H1 (cell line): ENCODE measurements at regions not wholly inside any gene's neighbourhood (a gene's known extent, or its start where the extent isn't known, plus 50 kb on each side); places are given as distances from the start of the nearest gene placed in this dataset.
A peak's percentile ranks its signal among the peaks of the same experiment; 100 is the strongest.

ENCODE experiments used
- CTCF ChIA-PET: fragments of 300-600 bp; sonication (Branson Sonifier 250); formaldehyde crosslinking; loops from one replicate; lab custom pipeline; 2021; ENCODE audit not compliant: partially characterized antibody; lab: Charles Lee
- POLR2A ChIA-PET: fragments of 300-600 bp; sonication (Branson Sonifier 250); formaldehyde crosslinking; loops from one replicate; lab custom pipeline; 2021; ENCODE audit warnings: inconsistent platforms; ENCODE audit not compliant: partially characterized antibody; lab: Charles Lee
- DNase-seq, 2 experiments: peaks; one replicate each; pipeline versions ENCODE4 v3.0.0 to v3.0.0-alpha.2; 2010 to 2022; ENCODE audit warnings: low spot score in 2 of 2, low read depth in 1 of 2, mixed read lengths in 1 of 2
- FAIRE-seq: peaks from 2 replicates; lab custom pipeline; 2011; peaks lifted over from hg19 to GRCh38; lab: Jason Lieb, UNC
- H2AFZ ChIP-seq: 2 replicates; pipeline ENCODE4 v1.8.1; 2012; ENCODE audit warnings: low read length, inconsistent platforms
- H2AK5ac ChIP-seq: 2 replicates; pipeline ENCODE4 v1.6.1; 2013; ENCODE audit warnings: low read depth, low read length
- H2BK120ac ChIP-seq: replicated peaks from 2 replicates; pipeline ENCODE3; 2013; ENCODE audit warnings: low read depth, low read length, inconsistent platforms
- H2BK12ac ChIP-seq: 2 replicates; pipeline ENCODE4 v1.6.1; 2013; ENCODE audit warnings: low read depth, low read length
- H2BK15ac ChIP-seq: 2 replicates; pipeline ENCODE4 v1.6.1; 2013; ENCODE audit warnings: low read length
- H2BK20ac ChIP-seq: 2 replicates; pipeline ENCODE4 v1.6.1; 2013; ENCODE audit warnings: low read length
- H2BK5ac ChIP-seq: 2 replicates; pipeline ENCODE4 v1.6.1; 2013; ENCODE audit warnings: low read depth, low read length
- H3K14ac ChIP-seq: 2 replicates; pipeline ENCODE4 v1.6.1; 2013; ENCODE audit warnings: inconsistent platforms; ENCODE audit not compliant: insufficient read length
- H3K18ac ChIP-seq: 2 replicates; pipeline ENCODE4 v1.6.1; 2013; ENCODE audit warnings: low read length; ENCODE audit errors: extremely low read depth
- H3K23ac ChIP-seq: 2 replicates; pipeline ENCODE4 v1.6.1; 2013; ENCODE audit warnings: inconsistent platforms; ENCODE audit not compliant: insufficient read length
- H3K23me2 ChIP-seq: 2 replicates; pipeline ENCODE4 v1.6.1; 2013; ENCODE audit warnings: low read depth, low read length
- H3K27ac ChIP-seq: 2 replicates; pipeline ENCODE4 v1.6.1; 2011; ENCODE audit warnings: low read depth, low read length, inconsistent platforms
- H3K27me3 ChIP-seq, 4 experiments: replicated peaks in 1 of 4; 1 replicate in 1 of 4; 2 replicates in 3 of 4; pipeline versions ENCODE4 v1.6.1 to v1.8.1; 2011 to 2013; ENCODE audit warnings: low read length in 3 of 4, mild to moderate bottlenecking in 3 of 4, inconsistent platforms in 2 of 4, mixed read lengths in 2 of 4, moderate library complexity in 1 of 4; ENCODE audit not compliant: control insufficient read depth in 3 of 4, insufficient read depth in 3 of 4; ENCODE audit errors: extremely low read depth in 1 of 4
- H3K36me3 ChIP-seq, 4 experiments: 2 replicates each; pipeline versions ENCODE4 v1.6.1 to v1.8.1; 2011 to 2013; ENCODE audit warnings: mild to moderate bottlenecking in 4 of 4, low read length in 3 of 4, moderate library complexity in 2 of 4, control low read depth in 1 of 4, inconsistent platforms in 1 of 4; ENCODE audit not compliant: insufficient read depth in 4 of 4, control insufficient read depth in 2 of 4
- H3K4ac ChIP-seq: replicated peaks from 2 replicates; pipeline ENCODE3; 2013; ENCODE audit warnings: low read length, low read depth, mixed read lengths, inconsistent platforms; ENCODE audit not compliant: insufficient read length
- H3K4me1 ChIP-seq, 4 experiments: replicated peaks in 1 of 4; 1 replicate in 1 of 4; 2 replicates in 3 of 4; pipeline versions ENCODE4 v1.6.1 to v1.8.1; 2011 to 2013; ENCODE audit warnings: low read length in 3 of 4, inconsistent platforms in 2 of 4, mixed read lengths in 1 of 4; ENCODE audit not compliant: insufficient read depth in 4 of 4, control insufficient read depth in 3 of 4
- H3K4me2 ChIP-seq, 2 experiments: 2 replicates each; pipeline versions ENCODE4 v1.6.1 to v1.8.1; 2011 to 2013; ENCODE audit warnings: low read depth in 2 of 2, low read length in 2 of 2, control low read depth in 1 of 2, inconsistent platforms in 1 of 2, mild to moderate bottlenecking in 1 of 2; ENCODE audit not compliant: insufficient read depth in 1 of 2
- H3K4me3 ChIP-seq, 4 experiments: fragments of 200-600, 300-600 bp in 1 of 4; sonication (generic), shearing (Covaris generic), sonication (Bioruptor Twin) in 1 of 4; 2 replicates each; pipeline versions ENCODE4 v1.5.1 to v1.8.1; 2011 to 2016; ENCODE audit warnings: low read length in 4 of 4, low read depth in 3 of 4, control low read depth in 2 of 4, inconsistent platforms in 2 of 4, mild to moderate bottlenecking in 2 of 4, mixed read lengths in 1 of 4, moderate library complexity in 1 of 4; ENCODE audit not compliant: insufficient read depth in 2 of 4; ENCODE audit errors: extremely low read depth in 1 of 4
- H3K56ac ChIP-seq: replicated peaks from 2 replicates; pipeline ENCODE3; 2013; ENCODE audit warnings: low read depth, mild to moderate bottlenecking, mixed read lengths, low read length, inconsistent platforms; ENCODE audit not compliant: insufficient read length
- H3K79me1 ChIP-seq: 2 replicates; pipeline ENCODE4 v1.6.1; 2013; ENCODE audit warnings: low read depth, low read length, control low read depth
- H3K79me2 ChIP-seq, 2 experiments: 2 replicates each; pipeline versions ENCODE4 v1.6.1 to v1.8.1; 2012 to 2013; ENCODE audit warnings: low read length in 2 of 2, mild to moderate bottlenecking in 2 of 2, inconsistent platforms in 1 of 2; ENCODE audit not compliant: insufficient read depth in 2 of 2, control insufficient read depth in 1 of 2
- H3K9ac ChIP-seq, 4 experiments: replicated peaks in 1 of 4; 1 replicate in 1 of 4; 2 replicates in 3 of 4; pipeline versions ENCODE4 v1.6.1 to v1.8.1; 2011 to 2013; ENCODE audit warnings: low read depth in 3 of 4, low read length in 3 of 4, control low read depth in 2 of 4, mild to moderate bottlenecking in 2 of 4, moderate library complexity in 2 of 4, inconsistent platforms in 1 of 4; ENCODE audit errors: extremely low read depth in 1 of 4
- H3K9me3 ChIP-seq, 2 experiments: 2 replicates each; pipeline versions ENCODE4 v1.6.1 to v1.8.1; 2012 to 2013; ENCODE audit warnings: mild to moderate bottlenecking in 2 of 2, moderate library complexity in 2 of 2, control low read depth in 1 of 2, inconsistent platforms in 1 of 2, low read depth in 1 of 2, low read length in 1 of 2, mixed read lengths in 1 of 2; ENCODE audit not compliant: insufficient read depth in 2 of 2
- H4K20me1 ChIP-seq, 2 experiments: replicated peaks in 1 of 2; 2 replicates each; pipeline versions ENCODE3 to v1.8.1; 2011 to 2013; ENCODE audit warnings: inconsistent platforms in 2 of 2, low read length in 2 of 2, mild to moderate bottlenecking in 1 of 2; ENCODE audit not compliant: insufficient read depth in 2 of 2, control insufficient read depth in 1 of 2
- H4K5ac ChIP-seq: 2 replicates; pipeline ENCODE4 v1.6.1; 2013; ENCODE audit warnings: low read length, low read depth, mixed read lengths, inconsistent platforms; ENCODE audit not compliant: insufficient read length
- H4K8ac ChIP-seq: 2 replicates; pipeline ENCODE4 v1.8.0; 2013; ENCODE audit warnings: mild to moderate bottlenecking, moderate library complexity, low read length, inconsistent platforms; ENCODE audit not compliant: insufficient read depth; ENCODE audit errors: extremely low read depth
- H4K91ac ChIP-seq: replicated peaks from 2 replicates; pipeline ENCODE3; 2013; ENCODE audit warnings: low read length, mixed read lengths, inconsistent platforms; ENCODE audit not compliant: insufficient read length
- ATF2 ChIP-seq: IDR thresholded peaks from 2 replicates; pipeline ENCODE4 v1.6.1; 2012; ENCODE audit warnings: low read length, inconsistent platforms
- CBX8 ChIP-seq: fragments of 300-800, 300-1000 bp; sonication (generic); IDR thresholded peaks from 2 replicates; pipeline ENCODE4 v1.7.1; 2016; ENCODE audit warnings: low read depth, low read length, borderline replicate concordance
- CHD2 ChIP-seq: IDR thresholded peaks from 2 replicates; pipeline ENCODE4 v1.6.1; 2012; ENCODE audit warnings: low read length, improper control_type of control experiment
- EGR1 ChIP-seq: IDR thresholded peaks from 2 replicates; pipeline ENCODE4 v1.6.1; 2011; ENCODE audit warnings: low read depth, low read length, borderline replicate concordance
- EP300 ChIP-seq, 2 experiments: IDR thresholded peaks; 1 replicate in 1 of 2; 2 replicates in 1 of 2; pipeline ENCODE4 v1.6.1; 2011 to 2012; ENCODE audit warnings: low read depth in 2 of 2, low read length in 2 of 2, mild to moderate bottlenecking in 2 of 2, borderline replicate concordance in 1 of 2, inconsistent platforms in 1 of 2, moderate library complexity in 1 of 2
- GABPA ChIP-seq: IDR thresholded peaks from 2 replicates; pipeline ENCODE4 v1.6.1; 2011; ENCODE audit warnings: mild to moderate bottlenecking, low read length, moderate library complexity, borderline replicate concordance; ENCODE audit not compliant: insufficient read depth
- HDAC6 ChIP-seq: IDR thresholded peaks from one replicate; pipeline ENCODE4 v1.7.1; 2012; ENCODE audit warnings: low read depth, mild to moderate bottlenecking, inconsistent platforms, low read length, moderate library complexity
- NRF1 ChIP-seq: IDR thresholded peaks from 2 replicates; pipeline ENCODE4 v1.6.1; 2011; ENCODE audit warnings: mild to moderate bottlenecking, low read depth, low read length, improper control_type of control experiment
- RAD21 ChIP-seq, 2 experiments: IDR thresholded peaks in 1 of 2; conservative IDR thresholded peaks in 1 of 2; 2 replicates each; pipeline ENCODE4 v1.6.1; 2011; ENCODE audit warnings: low read depth in 2 of 2, low read length in 2 of 2, improper control_type of control experiment in 1 of 2, inconsistent platforms in 1 of 2, mild to moderate bottlenecking in 1 of 2, moderate library complexity in 1 of 2
- RFX5 ChIP-seq: IDR thresholded peaks from 2 replicates; pipeline ENCODE4 v1.6.1; 2011; ENCODE audit warnings: low read depth, low read length, improper control_type of control experiment, borderline replicate concordance
- TCF12 ChIP-seq: IDR thresholded peaks from 2 replicates; pipeline ENCODE4 v1.6.1; 2011; ENCODE audit warnings: low read depth, mild to moderate bottlenecking, low read length
- ZNF274 ChIP-seq: IDR thresholded peaks from 2 replicates; pipeline ENCODE4 v1.7.0; 2012; ENCODE audit warnings: low read length, borderline replicate concordance; ENCODE audit errors: extremely low read depth
- WGBS, 2 experiments: shearing (Covaris generic) in 1 of 2; methylation state at CpG; one replicate each; pipeline versions ENCODE4 v1.1.6 to v1.1.7; 2013 to 2015; ENCODE audit warnings: low lambda C conversion rate in 2 of 2, mixed read lengths in 2 of 2, inconsistent platforms in 1 of 2, low coverage in 1 of 2, missing lambda C conversion rate in 1 of 2; ENCODE audit not compliant: insufficient replicate concordance in 2 of 2, insufficient coverage in 1 of 2, insufficient read length in 1 of 2; ENCODE audit errors: extremely low coverage in 1 of 2, missing lambda C conversion rate in 1 of 2; 5-methylcytosine and 5-hydroxymethylcytosine counted together

- Histone ChIP-seq H3K27me3 (no peaks in the 10 kb centered on the region), H4K91ac (no peak overlapping the region), H2AFZ (no peak overlapping the region), H2BK15ac (no peak overlapping the region), H3K79me2 (no peaks in the 10 kb centered on the region), H3K4me3 (no peak overlapping the region), H3K4me1 (no peaks in the 10 kb centered on the region), H3K23me2 (no peaks in the 10 kb centered on the region), H2BK120ac (no peak overlapping the region), H3K4me2 (no peak overlapping the region), H2AK5ac (no peak overlapping the region), H3K23ac (no peak overlapping the region), H2BK20ac (no peak overlapping the region), H3K9ac (no peak overlapping the region), H3K56ac (no peak overlapping the region), H3K36me3 (no peaks in the 10 kb centered on the region), H2BK12ac (no peak overlapping the region), H4K5ac (no peak overlapping the region), H4K8ac (peak overlapping the region; percentile 14; the same call in 1 of the 2 replicates), H3K4ac (no peak overlapping the region), H4K20me1 (no peaks in the 10 kb centered on the region), H3K27ac (no peak overlapping the region), H3K79me1 (no peaks in the 10 kb centered on the region), H3K14ac (no peak overlapping the region), H3K18ac (no peak overlapping the region), H2BK5ac (no peak overlapping the region), H3K9me3 (no peaks in the 10 kb centered on the region)
- no peak for DNase-seq
- ChIA-PET CTCF (interaction anchor here (1.1 to 1.6 kb wide), 3 partner anchors 10 to 81 kb away, joined by 3 to 4 read pairs (median 4); no protein-coding TSS in a partner anchor), POLR2A (no interaction called here)
- WGBS, 2 experiments: 89% methylated on average over 6 of the region's 7 CpGs; no CpG with 5 or more reads in 1 of the 2 experiments
- FAIRE-seq: no peak
- no peak for TF ChIP-seq EP300 (IDR thresholded peaks at IDR 0.05; ENCODE audit: borderline replicate concordance in 1 of 2, low read depth in 2 of 2, low read length in 2 of 2)
- no peak for TF ChIP-seq NRF1
- no peak for TF ChIP-seq RFX5
- no peak for TF ChIP-seq CBX8
- no peak for TF ChIP-seq EGR1
- no peak for TF ChIP-seq TCF12
- TF ChIP-seq ATF2: no peak
- TF ChIP-seq RAD21 (IDR thresholded peaks at IDR 0.05 in 1 of 2, conservative IDR thresholded peaks at IDR 0.05 in 1 of 2; ENCODE audit: low read depth in 2 of 2, low read length in 2 of 2): no peak
- TF ChIP-seq GABPA: no peak
- TF ChIP-seq CHD2: no peak
- no peak for TF ChIP-seq ZNF274
- TF ChIP-seq HDAC6: no peak
Measured at GRCh38 chr1:78211483-78212092, 165.8 kb downstream of the GIPC2 start.
